ENCODE measurements at regions not wholly inside any gene's neighbourhood (a gene's known extent, or its start where the extent isn't known, plus 50 kb on each side); places are given as distances from the start of the nearest gene placed in this dataset.
"Not testable (repeated sequence)": the region's sequence is repeated elsewhere in the genome, so short reads cannot be mapped to it uniquely, and the experiment has no call there.

- DNase-seq (ENCODE audit: unreplicated experiment); intact Hi-C loops (cut with micrococcal nuclease); H3K4me1 Mint-ChIP-seq (ENCODE audit: insufficient read depth, unreplicated experiment); H3K27ac Mint-ChIP-seq (ENCODE audit: low read depth, unreplicated experiment); H3K9me3 Mint-ChIP-seq (ENCODE audit: unreplicated experiment); H3K4me3 Mint-ChIP-seq (ENCODE audit: unreplicated experiment); H3K36me3 Mint-ChIP-seq (ENCODE audit: insufficient read depth, unreplicated experiment); BruUV-seq (replicated peaks); CTCF ChIA-PET; POLR2A ChIA-PET: not testable (repeated sequence)
- peaks cover 26% of the 10 kb centered on the region for H3K27me3 Mint-ChIP-seq (ENCODE audit: insufficient read depth, unreplicated experiment)
These were observed 144.6 kb upstream of the DUSP22 start for GRCh38 chr6:147651-148050.

- intact Hi-C loops (cut with micrococcal nuclease); H3K36me3 Mint-ChIP-seq (ENCODE audit: insufficient read depth, unreplicated experiment); H3K27ac Mint-ChIP-seq (ENCODE audit: low read depth, unreplicated experiment); BruUV-seq (replicated peaks); H3K4me3 Mint-ChIP-seq (ENCODE audit: unreplicated experiment); POLR2A ChIA-PET; DNase-seq (ENCODE audit: unreplicated experiment); H3K9me3 Mint-ChIP-seq (ENCODE audit: unreplicated experiment); H3K4me1 Mint-ChIP-seq (ENCODE audit: insufficient read depth, unreplicated experiment); CTCF ChIA-PET: not testable (repeated sequence)
- TF ChIP-seq, protein P1, sequence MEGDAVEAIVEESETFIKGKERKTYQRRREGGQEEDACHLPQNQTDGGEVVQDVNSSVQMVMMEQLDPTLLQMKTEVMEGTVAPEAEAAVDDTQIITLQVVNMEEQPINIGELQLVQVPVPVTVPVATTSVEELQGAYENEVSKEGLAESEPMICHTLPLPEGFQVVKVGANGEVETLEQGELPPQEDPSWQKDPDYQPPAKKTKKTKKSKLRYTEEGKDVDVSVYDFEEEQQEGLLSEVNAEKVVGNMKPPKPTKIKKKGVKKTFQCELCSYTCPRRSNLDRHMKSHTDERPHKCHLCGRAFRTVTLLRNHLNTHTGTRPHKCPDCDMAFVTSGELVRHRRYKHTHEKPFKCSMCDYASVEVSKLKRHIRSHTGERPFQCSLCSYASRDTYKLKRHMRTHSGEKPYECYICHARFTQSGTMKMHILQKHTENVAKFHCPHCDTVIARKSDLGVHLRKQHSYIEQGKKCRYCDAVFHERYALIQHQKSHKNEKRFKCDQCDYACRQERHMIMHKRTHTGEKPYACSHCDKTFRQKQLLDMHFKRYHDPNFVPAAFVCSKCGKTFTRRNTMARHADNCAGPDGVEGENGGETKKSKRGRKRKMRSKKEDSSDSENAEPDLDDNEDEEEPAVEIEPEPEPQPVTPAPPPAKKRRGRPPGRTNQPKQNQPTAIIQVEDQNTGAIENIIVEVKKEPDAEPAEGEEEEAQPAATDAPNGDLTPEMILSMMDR (IDR thresholded peaks at IDR 0.05; ENCODE audit: unreplicated experiment), result peak; percentile 64
- peaks cover 32% of the 10 kb centered on the region for H3K27me3 Mint-ChIP-seq (ENCODE audit: insufficient read depth, unreplicated experiment)
These were observed 144.0 kb upstream of the DUSP22 start for GRCh38 chr6:148051-148984.

DNA sequence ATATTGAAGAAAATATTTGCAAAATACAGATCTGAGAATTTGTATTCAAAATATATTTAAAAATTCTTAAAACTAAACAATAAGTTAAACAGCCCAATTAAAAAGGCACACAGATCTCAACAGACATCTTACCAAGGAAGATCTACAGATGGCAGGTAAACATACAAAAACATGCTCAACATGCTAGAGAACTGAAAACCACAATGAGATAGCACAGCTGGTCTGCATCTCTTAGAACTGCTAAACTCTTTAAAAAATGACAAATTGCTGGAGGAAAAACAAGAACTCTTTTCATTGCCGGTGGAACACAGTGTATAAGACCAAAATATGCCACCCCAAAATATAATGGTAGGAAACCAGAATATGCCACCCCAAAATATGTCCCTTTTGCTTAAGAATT, 142.1 kb upstream of the DUSP22 start:
- H3K27me3 Mint-ChIP-seq (ENCODE audit: insufficient read depth, unreplicated experiment), result peaks cover 51% of the 10 kb centered on the region
- H3K27ac Mint-ChIP-seq (ENCODE audit: low read depth, unreplicated experiment); H3K4me3 Mint-ChIP-seq (ENCODE audit: unreplicated experiment); CTCF ChIA-PET; BruUV-seq (replicated peaks); DNase-seq (ENCODE audit: unreplicated experiment); H3K4me1 Mint-ChIP-seq (ENCODE audit: insufficient read depth, unreplicated experiment); H3K36me3 Mint-ChIP-seq (ENCODE audit: insufficient read depth, unreplicated experiment); H3K9me3 Mint-ChIP-seq (ENCODE audit: unreplicated experiment); POLR2A ChIA-PET; intact Hi-C loops (cut with micrococcal nuclease): not testable (repeated sequence)

GRCh38 chr6:152436-152835, 139.9 kb upstream of the DUSP22 start:
- H3K27ac Mint-ChIP-seq (ENCODE audit: low read depth, unreplicated experiment); POLR2A ChIA-PET; DNase-seq (ENCODE audit: unreplicated experiment); H3K4me1 Mint-ChIP-seq (ENCODE audit: insufficient read depth, unreplicated experiment); H3K9me3 Mint-ChIP-seq (ENCODE audit: unreplicated experiment); H3K36me3 Mint-ChIP-seq (ENCODE audit: insufficient read depth, unreplicated experiment); CTCF ChIA-PET; BruUV-seq (replicated peaks); intact Hi-C loops (cut with micrococcal nuclease); H3K4me3 Mint-ChIP-seq (ENCODE audit: unreplicated experiment): not testable (repeated sequence)
- peaks cover 68% of the 10 kb centered on the region for H3K27me3 Mint-ChIP-seq (ENCODE audit: insufficient read depth, unreplicated experiment)

GRCh38 chr6:153026-153425, 139.3 kb upstream of the DUSP22 start:
- H3K9me3 Mint-ChIP-seq (ENCODE audit: unreplicated experiment); intact Hi-C loops (cut with micrococcal nuclease); DNase-seq (ENCODE audit: unreplicated experiment); H3K4me3 Mint-ChIP-seq (ENCODE audit: unreplicated experiment); POLR2A ChIA-PET; CTCF ChIA-PET; H3K36me3 Mint-ChIP-seq (ENCODE audit: insufficient read depth, unreplicated experiment); H3K27ac Mint-ChIP-seq (ENCODE audit: low read depth, unreplicated experiment); H3K4me1 Mint-ChIP-seq (ENCODE audit: insufficient read depth, unreplicated experiment); BruUV-seq (replicated peaks): not testable (repeated sequence)
- peaks cover 68% of the 10 kb centered on the region for H3K27me3 Mint-ChIP-seq (ENCODE audit: insufficient read depth, unreplicated experiment)

DNA sequence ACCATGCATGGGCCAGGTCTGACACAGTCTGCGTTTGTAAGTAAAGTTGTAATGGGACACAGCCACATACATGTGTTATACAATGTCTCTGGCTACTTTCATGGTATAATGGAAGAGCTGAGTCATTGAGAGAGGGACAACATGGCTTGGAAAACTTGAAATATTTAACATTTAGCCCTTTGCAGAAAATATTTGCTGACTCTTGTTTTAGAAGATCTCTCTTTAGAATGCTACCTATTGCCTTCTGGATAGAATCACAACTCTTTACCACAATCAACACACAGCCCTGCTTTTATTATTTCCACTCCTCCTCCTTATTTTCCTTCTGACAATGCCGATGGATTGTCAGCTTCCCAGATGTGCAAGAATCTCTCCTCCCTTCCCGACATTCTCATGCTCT, 138.4 kb upstream of the DUSP22 start:
- BruUV-seq (replicated peaks); H3K27ac Mint-ChIP-seq (ENCODE audit: low read depth, unreplicated experiment); H3K4me1 Mint-ChIP-seq (ENCODE audit: insufficient read depth, unreplicated experiment); intact Hi-C loops (cut with micrococcal nuclease); H3K9me3 Mint-ChIP-seq (ENCODE audit: unreplicated experiment); DNase-seq (ENCODE audit: unreplicated experiment); H3K4me3 Mint-ChIP-seq (ENCODE audit: unreplicated experiment); POLR2A ChIA-PET; CTCF ChIA-PET; H3K36me3 Mint-ChIP-seq (ENCODE audit: insufficient read depth, unreplicated experiment): not testable (repeated sequence)
- H3K27me3 Mint-ChIP-seq (ENCODE audit: insufficient read depth, unreplicated experiment), result peaks cover 77% of the 10 kb centered on the region

GRCh38 chr6:154321-155092, 137.8 kb upstream of the DUSP22 start:
- intact Hi-C loops (cut with micrococcal nuclease); BruUV-seq (replicated peaks); DNase-seq (ENCODE audit: unreplicated experiment); H3K36me3 Mint-ChIP-seq (ENCODE audit: insufficient read depth, unreplicated experiment); H3K4me1 Mint-ChIP-seq (ENCODE audit: insufficient read depth, unreplicated experiment); H3K9me3 Mint-ChIP-seq (ENCODE audit: unreplicated experiment); H3K27ac Mint-ChIP-seq (ENCODE audit: low read depth, unreplicated experiment); H3K4me3 Mint-ChIP-seq (ENCODE audit: unreplicated experiment); POLR2A ChIA-PET: not testable (repeated sequence)
- H3K27me3 Mint-ChIP-seq (ENCODE audit: insufficient read depth, unreplicated experiment), result peaks cover 83% of the 10 kb centered on the region
- CTCF ChIA-PET, result interaction anchor here (2.3 kb wide), 1 partner anchor 14 kb away, joined by 12 read pairs; no protein-coding TSS in a partner anchor

Data from MCF 10A (cell line).